ENCODE measurements at regions not wholly inside any gene's neighbourhood (a gene's known extent, or its start where the extent isn't known, plus 50 kb on each side); places are given as distances from the start of the nearest gene placed in this dataset.

- no peak for TF ChIP-seq CTCF (IDR thresholded peaks at IDR 0.05)
- no peak for ATAC-seq
- peaks cover 0 to 4% of the 10 kb centered on the region in 2 donors for H3K9me3 ChIP-seq
- intact Hi-C loops (cut with DNase I): no loop called here
- H3K36me3 ChIP-seq: no peaks in the 10 kb centered on the region
- H3K4me1 ChIP-seq: no peaks in the 10 kb centered on the region
- DNase-seq: no peak
- no peak overlapping the region for H3K4me3 ChIP-seq
- no peak overlapping the region for H3K27ac ChIP-seq
- no peaks in the 10 kb centered on the region for H3K27me3 ChIP-seq
Measured at GRCh38 chr2:80711915-80712314, 407.4 kb upstream of the LRRTM1 start.

GRCh38 chr2:80706951-80707350, 402.4 kb upstream of the LRRTM1 start:
- no peak for TF ChIP-seq CTCF (IDR thresholded peaks at IDR 0.05)
- ATAC-seq (no peak), DNase-seq (no peak)
- Histone ChIP-seq H3K36me3 (no peaks in the 10 kb centered on the region), H3K4me1 (no peaks in the 10 kb centered on the region), H3K27me3 (no peaks in the 10 kb centered on the region), H3K9me3 (peaks cover 0 to 4% of the 10 kb centered on the region in 2 donors), H3K4me3 (no peak overlapping the region), H3K27ac (no peak overlapping the region)
- intact Hi-C loops (cut with DNase I): no loop called here

- H3K27me3 ChIP-seq: no peaks in the 10 kb centered on the region
- no peaks in the 10 kb centered on the region for H3K4me1 ChIP-seq
- intact Hi-C loops (cut with DNase I): no loop called here
- H3K9me3 ChIP-seq: peaks cover 0 to 4% of the 10 kb centered on the region in 2 donors
- no peak for TF ChIP-seq CTCF (IDR thresholded peaks at IDR 0.05)
- ATAC-seq (no peak), DNase-seq (no peak)
- no peaks in the 10 kb centered on the region for H3K36me3 ChIP-seq
- H3K27ac ChIP-seq: no peak overlapping the region
- no peak overlapping the region for H3K4me3 ChIP-seq
Measured at GRCh38 chr2:80706541-80706940, 402.0 kb upstream of the LRRTM1 start.

- no peak for TF ChIP-seq CTCF (IDR thresholded peaks at IDR 0.05)
- H3K9me3 ChIP-seq: no peaks in the 10 kb centered on the region
- H3K36me3 ChIP-seq: no peaks in the 10 kb centered on the region
- no peaks in the 10 kb centered on the region for H3K4me1 ChIP-seq
- DNase-seq (no peak), ATAC-seq (no peak)
- no peaks in the 10 kb centered on the region for H3K27me3 ChIP-seq
- H3K27ac ChIP-seq: no peak overlapping the region
- intact Hi-C loops (cut with DNase I): no loop called here
- H3K4me3 ChIP-seq: no peak overlapping the region
Measured at GRCh38 chr2:80703532-80703931, 399.0 kb upstream of the LRRTM1 start.

- DNase-seq: no peak
- H3K9me3 ChIP-seq: no peaks in the 10 kb centered on the region
- no peaks in the 10 kb centered on the region for H3K27me3 ChIP-seq
- H3K4me1 ChIP-seq: no peaks in the 10 kb centered on the region
- ATAC-seq: no peak
- no peak for TF ChIP-seq CTCF (IDR thresholded peaks at IDR 0.05)
- intact Hi-C loops (cut with DNase I): no loop called here
- H3K27ac ChIP-seq: no peak overlapping the region
- H3K4me3 ChIP-seq: no peak overlapping the region
- H3K36me3 ChIP-seq: no peaks in the 10 kb centered on the region
Measured at GRCh38 chr2:80700961-80701360, 396.4 kb upstream of the LRRTM1 start.

All from left lung (tissue), 4 donors.